Central memory CD8-positive, alpha-beta T cell (primary cell): ENCODE measurements at regions not wholly inside any gene's neighbourhood (a gene's known extent, or its start where the extent isn't known, plus 50 kb on each side); places are given as distances from the start of the nearest gene placed in this dataset.
"Not testable (repeated sequence)": the region's sequence is repeated elsewhere in the genome, so short reads cannot be mapped to it uniquely, and the experiment has no call there.

Source experiments
- ATAC-seq: fragments of 150-1000 bp; cut with Tn5 transposase; replicated peaks from 2 replicates; pipeline ENCODE4 v1.10.0; 2022; ENCODE audit warnings: mild to moderate bottlenecking, moderate FRiP score, moderate number of reproducible peaks; ENCODE audit not compliant: poor library complexity, severe bottlenecking; ENCODE audit errors: extremely low read depth
- DNase-seq, 2 donors: peaks; one replicate each; pipeline ENCODE4 v3.0.0; 2021; ENCODE audit warnings: low spot score in 2 of 2
- H3K27ac Mint-ChIP-seq: one replicate; pipeline ENCODE4 v1.8.0; 2022; ENCODE audit warnings: low read depth, mild to moderate bottlenecking, moderate library complexity, mixed read lengths
- H3K27me3 Mint-ChIP-seq: one replicate; pipeline ENCODE4 v1.8.0; 2022; ENCODE audit warnings: mixed read lengths
- H3K36me3 Mint-ChIP-seq: one replicate; pipeline ENCODE4 v1.8.0; 2022; ENCODE audit warnings: mild to moderate bottlenecking, moderate library complexity, mixed read lengths; ENCODE audit not compliant: insufficient read depth
- H3K4me1 Mint-ChIP-seq: one replicate; pipeline ENCODE4 v1.8.0; 2022; ENCODE audit warnings: mixed read lengths
- H3K4me3 Mint-ChIP-seq: one replicate; pipeline ENCODE4 v1.8.0; 2022; ENCODE audit warnings: mild to moderate bottlenecking, moderate library complexity, mixed read lengths
- H3K9me3 Mint-ChIP-seq: one replicate; pipeline ENCODE4 v1.8.0; 2022; ENCODE audit warnings: mixed read lengths

DNA sequence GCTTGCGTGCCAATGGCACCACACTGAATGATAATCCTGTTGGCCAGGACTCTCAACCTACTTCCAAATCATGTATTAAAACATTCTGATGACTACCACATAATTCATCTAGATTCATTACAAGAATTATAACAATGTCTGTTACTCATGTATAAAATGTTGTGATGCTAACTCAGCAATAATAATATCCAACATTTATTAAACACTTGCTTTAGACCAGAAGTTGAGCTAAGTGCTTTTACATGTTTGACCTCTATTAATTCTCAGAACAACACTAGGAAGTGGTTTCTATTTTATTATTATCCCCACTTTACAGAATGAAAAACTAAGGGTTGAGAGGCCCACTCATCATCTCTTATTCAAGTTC lies 178.4 kb downstream of the LNPK start:
- no peak for ATAC-seq

DNA sequence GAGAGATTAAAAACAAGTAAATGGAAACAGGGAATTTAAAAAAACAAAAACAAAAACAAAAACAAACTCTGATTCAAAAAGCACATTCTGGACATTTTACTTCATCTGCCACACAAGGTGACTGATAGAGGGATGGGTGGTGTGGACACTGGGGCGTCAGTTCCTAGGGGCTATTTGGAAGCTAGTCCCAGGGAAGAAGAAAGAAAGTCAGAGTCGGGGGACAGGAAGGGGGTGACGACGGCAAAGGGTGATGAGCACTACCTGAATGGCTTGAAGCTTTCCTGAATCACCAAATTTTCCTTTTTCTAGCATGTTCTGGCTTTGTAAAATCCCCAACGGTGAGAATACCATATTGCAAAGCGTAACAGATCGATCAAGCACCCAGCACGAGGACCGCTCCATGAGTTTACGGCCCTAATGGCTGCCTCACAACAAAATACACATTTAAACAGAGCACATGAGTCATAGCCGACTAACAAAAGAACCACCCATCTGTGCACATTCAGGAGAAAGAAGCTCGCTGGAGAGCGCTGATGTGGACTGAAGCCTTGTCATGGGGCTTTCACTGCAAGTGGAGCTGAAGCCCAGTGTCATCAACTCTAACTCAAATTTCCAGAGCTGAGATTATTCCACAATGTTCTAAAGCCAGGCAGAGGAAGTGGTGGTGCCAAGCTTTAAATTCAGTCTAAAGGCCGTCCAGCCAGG lies 178.9 kb downstream of the LNPK start:
- H3K36me3 Mint-ChIP-seq = no peaks in the 10 kb centered on the region
- no peak for ATAC-seq
- H3K4me1 Mint-ChIP-seq = no peaks in the 10 kb centered on the region
- no peak overlapping the region for H3K27ac Mint-ChIP-seq
- no peaks in the 10 kb centered on the region for H3K9me3 Mint-ChIP-seq
- no peak for DNase-seq
- H3K27me3 Mint-ChIP-seq = peaks cover 33% of the 10 kb centered on the region
- H3K4me3 Mint-ChIP-seq = no peak overlapping the region

More for the DNA sequence above, 178.4 kb downstream of the LNPK start:
- no peaks in the 10 kb centered on the region for H3K9me3 Mint-ChIP-seq
- peaks cover 34% of the 10 kb centered on the region for H3K27me3 Mint-ChIP-seq
- no peaks in the 10 kb centered on the region for H3K4me1 Mint-ChIP-seq
- H3K36me3 Mint-ChIP-seq = no peaks in the 10 kb centered on the region
- no peak overlapping the region for H3K4me3 Mint-ChIP-seq
- no peak overlapping the region for H3K27ac Mint-ChIP-seq
- DNase-seq = no peak

DNA sequence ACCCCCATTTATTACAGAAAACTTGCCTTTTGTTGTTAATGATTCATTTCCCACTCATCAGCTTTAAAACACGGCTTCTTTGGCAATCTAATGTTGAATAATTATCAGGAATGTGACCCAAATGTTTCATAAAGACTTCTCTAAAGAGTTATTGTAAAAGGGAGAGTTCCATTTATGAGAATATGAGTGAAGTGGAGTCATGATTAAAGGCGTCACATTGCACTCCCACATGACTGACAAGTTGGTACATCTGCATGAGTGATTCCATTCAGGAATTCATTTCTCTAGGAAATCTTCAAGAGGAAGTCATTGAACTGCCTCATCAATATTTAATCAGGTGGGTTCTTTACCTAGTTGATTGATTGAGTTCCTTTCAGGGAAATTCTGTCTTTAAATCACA lies 184.8 kb downstream of the LNPK start:
- no peaks in the 10 kb centered on the region for H3K4me1 Mint-ChIP-seq
- ATAC-seq = no peak
- no peak for DNase-seq
- H3K27me3 Mint-ChIP-seq = peaks cover 21% of the 10 kb centered on the region
- H3K4me3 Mint-ChIP-seq = no peak overlapping the region
- H3K27ac Mint-ChIP-seq = no peak overlapping the region
- no peaks in the 10 kb centered on the region for H3K9me3 Mint-ChIP-seq
- no peaks in the 10 kb centered on the region for H3K36me3 Mint-ChIP-seq

DNA sequence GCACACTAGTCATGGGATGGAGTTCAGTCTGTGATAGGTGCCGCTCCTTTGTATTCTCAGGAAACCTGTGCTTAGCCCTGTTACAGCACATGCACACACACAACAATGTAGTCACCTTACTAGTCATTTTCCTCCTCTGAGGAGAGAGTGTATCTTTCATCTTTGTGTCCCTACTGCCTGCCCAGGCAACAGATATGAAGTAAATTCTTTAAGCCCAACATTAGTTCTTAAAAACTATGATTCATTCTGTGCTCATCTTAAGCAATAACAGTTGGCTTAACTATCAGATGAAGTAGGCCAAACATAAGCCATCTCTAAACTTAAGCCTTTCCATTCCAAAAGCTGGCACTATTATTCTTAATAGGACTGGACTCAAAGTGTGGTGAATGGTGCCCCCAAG lies 186.5 kb downstream of the LNPK start:
- DNase-seq (no peak), ATAC-seq (no peak)
- no peak overlapping the region for H3K27ac Mint-ChIP-seq
- no peak overlapping the region for H3K4me3 Mint-ChIP-seq
- H3K27me3 Mint-ChIP-seq = peaks cover 23% of the 10 kb centered on the region
- no peaks in the 10 kb centered on the region for H3K4me1 Mint-ChIP-seq
- no peaks in the 10 kb centered on the region for H3K36me3 Mint-ChIP-seq
- H3K9me3 Mint-ChIP-seq = no peaks in the 10 kb centered on the region

DNA sequence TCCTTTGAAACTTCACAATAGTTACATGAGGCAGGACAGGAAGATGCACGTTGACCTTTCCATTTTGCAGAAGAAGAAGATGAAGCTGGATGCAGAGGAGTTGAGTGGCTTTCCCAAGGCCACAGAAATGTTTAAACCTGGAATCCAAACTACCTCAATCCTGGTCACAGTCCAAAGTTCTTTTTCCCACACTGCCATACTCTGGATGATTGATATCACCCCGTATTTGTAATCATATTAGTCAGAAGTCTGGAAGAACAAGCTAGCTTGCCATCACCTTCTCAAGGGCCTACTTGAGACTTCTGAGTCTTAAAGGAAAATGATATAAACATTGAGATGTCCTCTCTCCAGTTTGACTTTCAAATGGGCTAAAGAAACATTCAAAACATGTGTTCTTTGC lies 190.1 kb downstream of the LNPK start:
- no peaks in the 10 kb centered on the region for H3K36me3 Mint-ChIP-seq
- no peak for DNase-seq
- H3K9me3 Mint-ChIP-seq = peaks cover 6% of the 10 kb centered on the region
- no peak overlapping the region for H3K27ac Mint-ChIP-seq
- H3K4me3 Mint-ChIP-seq = no peak overlapping the region
- no peaks in the 10 kb centered on the region for H3K4me1 Mint-ChIP-seq
- no peak for ATAC-seq
- peaks cover 42% of the 10 kb centered on the region for H3K27me3 Mint-ChIP-seq

DNA sequence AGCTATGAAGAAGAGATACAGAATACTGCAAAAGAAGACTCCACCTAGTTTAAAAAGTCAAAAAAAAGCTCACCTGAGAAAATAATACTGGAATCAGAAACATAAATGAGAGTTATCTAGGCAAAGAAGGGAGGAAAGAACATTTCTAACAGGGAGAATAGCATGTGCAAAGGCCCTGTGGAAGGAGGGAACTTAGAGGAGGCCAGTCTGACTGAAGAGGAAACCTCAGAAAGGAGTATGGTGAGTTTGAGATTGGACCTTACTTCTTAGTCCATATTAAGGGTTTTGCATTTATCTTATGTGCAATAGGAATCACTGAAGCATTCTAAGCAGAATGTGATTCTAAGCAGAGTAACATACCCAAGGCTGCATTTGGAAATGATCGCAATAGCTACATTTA lies 193.2 kb downstream of the LNPK start:
- no peaks in the 10 kb centered on the region for H3K4me1 Mint-ChIP-seq
- H3K36me3 Mint-ChIP-seq = no peaks in the 10 kb centered on the region
- no peak overlapping the region for H3K27ac Mint-ChIP-seq
- DNase-seq (no peak), ATAC-seq (no peak)
- H3K27me3 Mint-ChIP-seq = peaks cover 67% of the 10 kb centered on the region
- peaks cover 6% of the 10 kb centered on the region for H3K9me3 Mint-ChIP-seq
- no peak overlapping the region for H3K4me3 Mint-ChIP-seq

DNA sequence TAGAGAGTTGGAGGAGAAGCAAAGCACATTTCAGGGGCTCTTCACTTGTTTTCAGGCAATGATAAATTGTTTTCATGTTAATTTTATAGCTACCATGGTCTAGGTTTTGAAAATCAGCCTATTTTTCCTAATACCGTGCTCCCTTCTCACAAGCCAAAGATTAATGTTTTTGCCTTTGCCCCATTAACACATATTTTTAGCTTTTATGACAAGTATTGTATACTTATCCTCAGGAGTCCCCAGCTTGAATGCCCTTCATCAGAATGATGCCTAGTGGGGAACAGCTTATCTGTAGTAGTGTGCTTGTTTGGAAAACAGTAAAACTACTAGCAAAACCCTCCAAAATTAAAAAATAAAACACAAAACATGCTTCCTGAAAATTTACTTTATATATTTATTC lies 194.0 kb downstream of the LNPK start:
- H3K27me3 Mint-ChIP-seq = peaks cover 67% of the 10 kb centered on the region
- H3K9me3 Mint-ChIP-seq = peaks cover 6% of the 10 kb centered on the region
- no peak overlapping the region for H3K27ac Mint-ChIP-seq
- DNase-seq (no peak), ATAC-seq (no peak)
- no peak overlapping the region for H3K4me3 Mint-ChIP-seq
- H3K36me3 Mint-ChIP-seq = no peaks in the 10 kb centered on the region
- no peaks in the 10 kb centered on the region for H3K4me1 Mint-ChIP-seq

DNA sequence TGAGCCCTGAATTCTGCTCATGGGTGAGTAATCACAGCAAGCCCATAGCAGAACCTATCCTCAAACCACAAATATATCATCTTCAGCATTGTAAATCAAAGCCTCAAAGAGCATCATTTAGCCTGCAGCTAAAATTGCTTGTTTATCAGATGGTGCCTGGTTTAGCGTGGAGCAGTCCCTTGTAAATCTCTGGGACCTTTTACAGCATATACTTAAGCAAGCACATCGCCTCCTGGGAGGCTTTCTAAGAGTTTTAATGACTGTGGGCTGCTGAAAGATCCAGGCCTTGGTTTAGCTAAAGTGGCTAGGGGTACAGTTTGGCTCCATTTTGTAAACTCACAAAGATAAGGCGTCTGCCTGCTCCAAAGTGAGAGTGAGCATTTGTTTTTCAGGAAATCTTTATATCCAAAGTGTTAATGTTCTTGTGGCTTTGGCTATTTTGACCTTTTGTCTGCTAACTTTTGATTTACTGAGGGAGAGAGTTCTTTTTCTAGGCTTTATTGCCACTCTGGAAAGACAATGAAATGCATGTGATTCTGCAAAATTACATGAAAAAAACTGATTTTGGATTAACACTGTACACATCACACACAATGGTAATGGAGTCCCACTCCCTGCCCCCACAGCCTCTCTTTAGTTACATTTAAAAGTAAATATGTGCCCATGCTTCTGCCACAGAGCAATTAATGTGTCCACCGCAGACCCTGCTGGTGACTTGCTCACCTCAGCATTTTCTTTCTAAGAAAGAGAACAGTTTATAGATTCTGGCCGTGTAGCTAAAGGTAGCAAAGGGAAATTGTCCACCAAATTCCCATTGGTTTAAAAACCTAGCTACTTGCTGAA lies 194.8 kb downstream of the LNPK start:
- Mint-ChIP-seq H3K9me3 (peaks cover 6% of the 10 kb centered on the region), H3K4me1 (no peaks in the 10 kb centered on the region), H3K4me3 (no peak overlapping the region), H3K27me3 (peaks cover 70% of the 10 kb centered on the region), H3K36me3 (no peaks in the 10 kb centered on the region), H3K27ac (no peak overlapping the region)
- ATAC-seq (no peak), DNase-seq (no peak)

DNA sequence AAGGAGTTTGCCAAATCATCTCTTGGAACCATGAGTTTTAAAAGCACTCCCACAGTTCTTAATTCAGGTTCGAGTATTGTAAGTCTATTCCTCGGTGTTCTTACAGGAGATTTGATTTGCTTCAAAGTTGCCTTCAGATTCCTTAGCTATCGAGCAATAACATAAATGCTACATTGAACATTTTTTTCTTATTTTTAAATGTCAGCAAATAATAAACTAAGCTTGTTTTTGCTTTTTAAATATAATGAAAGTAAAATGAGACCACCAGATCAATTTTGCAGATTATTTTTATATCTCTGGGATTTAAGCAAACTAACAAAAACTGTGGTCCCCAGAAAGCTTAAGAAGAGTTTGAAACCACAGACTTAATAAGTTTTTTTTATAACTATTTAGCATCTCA lies 195.5 kb downstream of the LNPK start:
- H3K36me3 Mint-ChIP-seq = no peaks in the 10 kb centered on the region
- DNase-seq (no peak), ATAC-seq (no peak)
- H3K9me3 Mint-ChIP-seq = peaks cover 6% of the 10 kb centered on the region
- no peaks in the 10 kb centered on the region for H3K4me1 Mint-ChIP-seq
- H3K4me3 Mint-ChIP-seq = no peak overlapping the region
- H3K27me3 Mint-ChIP-seq = peaks cover 74% of the 10 kb centered on the region
- no peak overlapping the region for H3K27ac Mint-ChIP-seq

DNA sequence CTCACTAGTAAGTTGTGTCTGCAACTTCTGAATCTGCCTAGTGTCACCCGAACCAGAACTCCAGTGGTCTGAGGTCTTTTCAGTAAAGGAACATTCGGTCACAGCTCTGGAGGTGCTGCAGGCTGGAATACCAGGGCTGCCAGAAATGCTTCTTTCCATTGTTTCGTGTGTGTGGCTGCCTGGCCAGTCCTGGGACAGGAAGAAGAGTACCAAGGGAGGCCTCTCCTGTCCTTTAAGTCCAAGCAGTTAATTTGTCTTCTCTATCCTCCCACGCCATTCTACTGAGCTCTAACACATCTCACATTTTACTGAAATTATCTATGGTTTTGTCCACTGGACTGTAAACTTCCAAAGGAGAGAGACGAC lies 196.0 kb downstream of the LNPK start:
- H3K27ac Mint-ChIP-seq = no peak overlapping the region
- H3K27me3 Mint-ChIP-seq = peaks cover 70% of the 10 kb centered on the region
- no peak for DNase-seq
- no peak for ATAC-seq
- H3K4me1 Mint-ChIP-seq = no peaks in the 10 kb centered on the region
- H3K9me3 Mint-ChIP-seq = peaks cover 6% of the 10 kb centered on the region
- H3K4me3 Mint-ChIP-seq = no peak overlapping the region
- no peaks in the 10 kb centered on the region for H3K36me3 Mint-ChIP-seq

DNA sequence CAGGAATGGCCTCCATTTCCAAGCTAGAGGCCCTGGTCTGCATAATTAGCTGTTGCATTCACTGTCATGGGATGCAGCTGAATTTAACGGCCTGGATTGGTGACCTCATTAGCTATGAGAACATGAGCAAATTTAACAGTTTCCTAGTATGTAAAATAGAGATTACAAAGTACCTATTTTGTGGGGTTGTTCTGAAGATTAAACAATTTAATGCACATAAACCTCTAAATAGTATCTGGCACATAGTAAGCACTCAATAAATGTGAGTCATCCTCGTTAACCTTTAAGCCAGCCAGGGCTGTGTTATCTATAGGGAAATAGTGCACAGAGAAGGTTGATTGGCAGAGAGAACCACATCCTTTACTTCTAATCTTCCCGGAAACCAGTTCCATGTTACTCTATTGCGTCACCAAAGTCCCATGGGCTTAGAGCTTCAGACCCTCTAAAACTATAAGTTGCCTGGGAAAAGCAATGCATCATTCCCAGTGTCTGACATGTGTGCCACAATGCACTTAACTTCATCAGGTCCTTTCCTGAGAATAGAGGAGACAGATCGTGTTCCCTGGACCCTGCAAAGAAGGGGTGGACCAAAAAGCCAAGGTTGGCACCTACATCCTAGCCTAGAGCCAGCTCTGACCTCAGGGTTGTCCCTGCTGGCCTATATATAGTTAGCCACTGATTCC lies 196.5 kb downstream of the LNPK start:
- H3K4me1 Mint-ChIP-seq = no peaks in the 10 kb centered on the region
- H3K4me3 Mint-ChIP-seq = no peak overlapping the region
- DNase-seq (no peak), ATAC-seq (no peak)
- no peak overlapping the region for H3K27ac Mint-ChIP-seq
- H3K27me3 Mint-ChIP-seq = peaks cover 67% of the 10 kb centered on the region
- peaks cover 6% of the 10 kb centered on the region for H3K9me3 Mint-ChIP-seq
- H3K36me3 Mint-ChIP-seq = no peaks in the 10 kb centered on the region

DNA sequence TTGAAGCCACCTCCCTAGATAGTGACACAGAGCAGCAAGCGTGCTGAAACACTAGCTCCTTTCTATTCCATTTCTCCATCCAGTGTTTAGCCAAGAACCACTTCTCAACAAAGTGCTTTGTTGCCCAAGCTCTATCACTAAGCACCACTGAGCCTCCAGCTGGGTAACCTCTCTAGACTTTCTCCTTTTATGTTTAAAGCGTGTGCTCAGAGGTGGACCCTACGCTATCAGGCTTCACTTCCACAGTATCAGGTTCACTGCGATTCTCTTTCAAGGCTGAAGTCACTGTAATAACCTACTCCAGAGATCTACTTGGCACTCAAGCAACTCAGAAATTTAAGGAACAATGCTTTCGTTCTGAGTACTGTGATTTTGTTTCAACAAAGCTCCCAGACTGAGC lies 197.9 kb downstream of the LNPK start:
- Mint-ChIP-seq H3K27me3 (peaks cover 59% of the 10 kb centered on the region), H3K9me3 (peaks cover 6% of the 10 kb centered on the region), H3K27ac (no peak overlapping the region), H3K4me1 (no peaks in the 10 kb centered on the region), H3K36me3 (no peaks in the 10 kb centered on the region), H3K4me3 (no peak overlapping the region)
- DNase-seq (no peak), ATAC-seq (no peak)

DNA sequence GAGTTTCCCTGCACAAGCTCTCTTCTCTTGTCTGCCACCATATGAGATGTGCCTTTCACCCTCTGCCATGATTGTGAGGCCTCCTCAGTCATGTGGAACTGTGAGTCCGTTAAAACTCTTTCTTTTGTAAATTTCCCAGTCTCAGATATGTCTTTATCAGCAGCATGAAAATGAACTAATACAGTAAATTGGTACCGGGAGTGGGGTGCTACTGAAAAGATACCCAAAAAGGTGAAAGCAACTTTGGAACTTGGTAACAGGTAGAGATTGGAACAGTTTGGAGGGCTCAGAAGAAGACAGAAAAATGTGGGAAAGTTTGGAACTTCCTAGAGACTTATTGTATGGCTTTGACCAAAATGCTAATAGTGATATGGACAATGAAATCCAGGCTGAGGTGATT lies 205.6 kb downstream of the LNPK start:
- H3K36me3 Mint-ChIP-seq, DNase-seq, H3K4me1 Mint-ChIP-seq, H3K27ac Mint-ChIP-seq, H3K4me3 Mint-ChIP-seq, ATAC-seq: not testable (repeated sequence)
- Mint-ChIP-seq H3K27me3 (peaks cover 24% of the 10 kb centered on the region), H3K9me3 (peaks cover 12% of the 10 kb centered on the region)
